HG03039 (cell line): ENCODE measurements at regions not wholly inside any gene's neighbourhood (a gene's known extent, or its start where the extent isn't known, plus 50 kb on each side); places are given as distances from the start of the nearest gene placed in this dataset.
A peak's percentile ranks its signal among the peaks of the same experiment; 100 is the strongest.
"Not testable (repeated sequence)": the region's sequence is repeated elsewhere in the genome, so short reads cannot be mapped to it uniquely, and the experiment has no call there.

Experiments used
- ATAC-seq: cut with Tn5 transposase; IDR thresholded peaks from one replicate; pipeline ENCODE4 v1.9.1; 2021; ENCODE audit warnings: mild to moderate bottlenecking, moderate library complexity; ENCODE audit not compliant: unreplicated experiment

GRCh38 chr15:31647337-31647826 is 320.7 kb downstream of the KLF13 start:
- not testable (repeated sequence) for ATAC-seq

- not testable (repeated sequence) for ATAC-seq
These were observed 323.0 kb downstream of the KLF13 start for GRCh38 chr15:31649634-31650033.

GRCh38 chr15:31650055-31650701 is 323.5 kb downstream of the KLF13 start:
- not testable (repeated sequence) for ATAC-seq

GRCh38 chr15:31656915-31657314 is 330.3 kb downstream of the KLF13 start:
- not testable (repeated sequence) for ATAC-seq

GRCh38 chr15:31660816-31661215 is 334.2 kb downstream of the KLF13 start:
- ATAC-seq: no peak

- ATAC-seq: not testable (repeated sequence)
These were observed 339.1 kb downstream of the KLF13 start for GRCh38 chr15:31665732-31666131.

- ATAC-seq: not testable (repeated sequence)
These were observed 342.7 kb downstream of the KLF13 start for GRCh38 chr15:31669158-31669908.

GRCh38 chr15:31673263-31673662 is 346.6 kb downstream of the KLF13 start:
- ATAC-seq: not testable (repeated sequence)

- ATAC-seq: not testable (repeated sequence)
These were observed 348.6 kb upstream of the CHRNA7 start for GRCh38 chr15:31681529-31682259.

GRCh38 chr15:31687088-31687487 is 343.2 kb upstream of the CHRNA7 start:
- not testable (repeated sequence) for ATAC-seq

- not testable (repeated sequence) for ATAC-seq
These were observed 333.8 kb upstream of the CHRNA7 start for GRCh38 chr15:31696509-31696908.

- ATAC-seq: not testable (repeated sequence)
These were observed 325.1 kb upstream of the CHRNA7 start for GRCh38 chr15:31705076-31705678.

GRCh38 chr15:31707944-31708702 is 322.2 kb upstream of the CHRNA7 start:
- peak; percentile 44 for ATAC-seq

GRCh38 chr15:31708703-31709327 is 321.5 kb upstream of the CHRNA7 start:
- peak; percentile 69 for ATAC-seq

- not testable (repeated sequence) for ATAC-seq
These were observed 320.8 kb upstream of the CHRNA7 start for GRCh38 chr15:31709479-31709878.

- ATAC-seq: not testable (repeated sequence)
These were observed 319.5 kb upstream of the CHRNA7 start for GRCh38 chr15:31710806-31711205.

GRCh38 chr15:31715208-31715607 is 315.1 kb upstream of the CHRNA7 start:
- ATAC-seq: not testable (repeated sequence)

- not testable (repeated sequence) for ATAC-seq
These were observed 311.7 kb upstream of the CHRNA7 start for GRCh38 chr15:31718625-31719024.

- not testable (repeated sequence) for ATAC-seq
These were observed 310.8 kb upstream of the CHRNA7 start for GRCh38 chr15:31719396-31720022.
